ENCODE measurements at regions not wholly inside any gene's neighbourhood (a gene's known extent, or its start where the extent isn't known, plus 50 kb on each side); places are given as distances from the start of the nearest gene placed in this dataset.
"Not testable (repeated sequence)": the region's sequence is repeated elsewhere in the genome, so short reads cannot be mapped to it uniquely, and the experiment has no call there.

GRCh38 chr18:62469131-62469530 lies 53.7 kb upstream of the ZCCHC2 start:
- not testable (repeated sequence) for TF ChIP-seq POLR2A (IDR thresholded peaks at IDR 0.05; ENCODE audit: low read depth, low read length); POLR2AphosphoS5 (IDR thresholded peaks at IDR 0.05; ENCODE audit: low read depth, low read length); TAF1 (IDR thresholded peaks at IDR 0.05; ENCODE audit: low read depth, low read length); SPI1 (IDR thresholded peaks at IDR 0.05; ENCODE audit: low read depth, low read length); POU2F2 (IDR thresholded peaks at IDR 0.05; ENCODE audit: low read depth, low read length); PAX5 (IDR thresholded peaks at IDR 0.05; ENCODE audit: insufficient read depth, low read length, severe bottlenecking)
